HG02885 (cell line): ENCODE measurements at regions not wholly inside any gene's neighbourhood (a gene's known extent, or its start where the extent isn't known, plus 50 kb on each side); places are given as distances from the start of the nearest gene placed in this dataset.

ENCODE experiments used
- ATAC-seq: cut with Tn5 transposase; IDR thresholded peaks from one replicate; pipeline ENCODE4 v1.9.1; 2021; ENCODE audit warnings: mild to moderate bottlenecking; ENCODE audit not compliant: unreplicated experiment, poor library complexity

DNA sequence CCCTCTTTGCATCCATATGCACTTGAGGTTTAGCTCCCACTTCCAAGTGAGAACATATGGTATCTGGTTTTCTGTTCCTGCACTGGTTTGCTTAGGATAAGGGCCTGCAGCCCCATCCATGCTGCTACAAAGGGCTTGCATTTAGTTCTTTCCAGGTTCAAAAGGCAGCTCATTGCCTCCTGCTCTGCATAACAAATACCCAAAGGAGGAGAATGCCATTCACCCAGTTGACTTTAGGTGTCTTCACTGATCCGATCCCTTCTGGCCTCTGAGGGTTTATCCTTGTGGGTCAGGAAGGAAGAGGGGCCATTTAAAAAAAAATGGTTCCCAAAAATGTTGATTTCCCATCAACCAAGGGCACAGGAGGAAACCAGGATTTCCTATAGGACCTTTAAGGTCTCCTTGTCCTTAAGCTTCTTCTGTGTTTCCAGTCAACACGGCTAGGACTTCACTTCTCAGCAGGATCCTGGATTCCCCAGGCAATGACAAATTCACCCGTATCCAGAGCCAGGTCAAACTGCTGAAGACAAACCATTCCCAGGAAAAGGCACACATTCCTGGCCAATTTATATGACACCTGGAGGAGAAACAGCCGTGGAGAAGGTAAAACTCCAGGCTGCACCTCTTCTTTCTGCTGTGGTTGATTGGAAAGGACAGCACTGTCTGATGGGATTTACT lies 447.7 kb upstream of the CDH4 start:
- ATAC-seq = no peak

- ATAC-seq = no peak
Measured at GRCh38 chr20:60804918-60805630, 447.0 kb upstream of the CDH4 start.

DNA sequence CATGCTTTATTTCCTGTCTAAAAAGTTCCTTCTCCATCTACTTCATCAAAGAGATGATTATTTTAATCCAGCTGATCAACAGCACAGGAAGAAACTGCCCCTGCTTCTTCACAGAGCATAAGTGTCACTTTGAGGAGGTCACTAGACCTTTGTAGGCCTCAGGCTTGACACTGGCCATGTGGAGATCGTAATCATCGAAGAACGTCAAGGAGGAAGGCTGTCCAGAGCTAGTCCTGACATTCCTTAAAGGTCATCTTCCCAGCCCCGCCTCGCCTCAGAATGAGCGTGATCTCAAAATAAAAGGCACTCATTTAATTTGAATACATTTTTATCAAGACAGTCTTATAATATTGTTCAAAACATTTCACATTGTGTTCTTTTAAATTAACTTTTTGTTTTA lies 445.7 kb upstream of the CDH4 start:
- ATAC-seq = no peak

DNA sequence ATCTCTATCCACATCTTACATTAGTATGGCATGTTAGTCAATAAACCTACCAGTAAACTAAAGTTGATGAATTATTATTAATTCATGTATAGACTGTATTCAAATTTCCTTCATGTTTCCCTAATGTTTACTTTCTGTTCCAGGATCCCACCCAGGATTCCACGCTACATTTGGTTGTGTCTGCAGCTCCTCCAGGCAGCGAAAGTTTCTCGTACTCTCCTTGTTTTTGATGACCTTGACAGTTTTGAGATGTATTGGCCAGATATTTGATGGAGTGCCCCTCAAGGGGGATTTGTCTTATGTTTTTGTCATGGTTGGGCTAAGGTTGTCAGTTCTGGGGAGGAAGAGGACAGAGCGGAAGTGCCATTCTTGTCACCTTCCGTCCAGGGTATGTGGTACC lies 445.2 kb upstream of the CDH4 start:
- ATAC-seq = no peak

- no peak for ATAC-seq
Measured at GRCh38 chr20:60808003-60808672, 443.9 kb upstream of the CDH4 start.

DNA sequence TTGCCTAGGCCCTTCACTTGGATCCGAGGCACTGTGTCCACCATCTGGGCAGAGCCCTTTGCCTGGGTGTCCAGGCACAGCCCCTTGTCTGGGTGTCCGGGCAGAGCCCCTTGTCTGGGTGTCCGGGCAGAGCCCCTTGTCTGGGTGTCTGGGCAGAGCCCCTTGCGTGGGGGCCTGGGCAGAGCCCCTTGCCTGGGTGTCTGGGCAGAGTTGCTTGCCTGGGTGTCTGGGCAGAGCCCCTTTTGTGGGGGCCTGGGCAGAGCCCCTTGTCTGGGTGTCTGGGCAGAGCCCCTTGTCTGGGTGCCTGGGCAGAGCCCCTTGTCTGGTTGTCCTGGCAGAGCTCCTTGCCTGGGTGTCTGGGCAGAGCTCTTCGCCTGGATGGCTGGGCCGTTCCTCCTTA lies 443.4 kb upstream of the CDH4 start:
- no peak for ATAC-seq

DNA sequence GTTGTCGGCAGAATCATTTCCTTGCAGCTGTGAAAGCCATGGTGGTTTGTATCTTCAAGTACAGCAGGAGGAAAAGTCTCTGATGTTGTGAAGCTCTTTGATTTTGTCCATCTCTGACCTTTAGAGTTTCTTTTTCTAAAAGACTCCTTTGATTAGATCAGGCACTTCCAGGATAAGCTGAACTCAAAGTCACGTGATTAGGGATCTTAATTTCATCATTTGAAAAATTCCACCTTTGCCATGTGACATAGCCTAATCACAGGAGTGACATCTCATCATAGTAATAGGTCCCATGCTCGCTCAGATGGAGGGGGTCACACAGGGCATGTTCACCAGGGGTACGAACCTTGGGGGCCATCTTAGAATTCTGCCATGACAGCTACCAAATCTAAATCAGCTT lies 441.5 kb upstream of the CDH4 start:
- no peak for ATAC-seq

DNA sequence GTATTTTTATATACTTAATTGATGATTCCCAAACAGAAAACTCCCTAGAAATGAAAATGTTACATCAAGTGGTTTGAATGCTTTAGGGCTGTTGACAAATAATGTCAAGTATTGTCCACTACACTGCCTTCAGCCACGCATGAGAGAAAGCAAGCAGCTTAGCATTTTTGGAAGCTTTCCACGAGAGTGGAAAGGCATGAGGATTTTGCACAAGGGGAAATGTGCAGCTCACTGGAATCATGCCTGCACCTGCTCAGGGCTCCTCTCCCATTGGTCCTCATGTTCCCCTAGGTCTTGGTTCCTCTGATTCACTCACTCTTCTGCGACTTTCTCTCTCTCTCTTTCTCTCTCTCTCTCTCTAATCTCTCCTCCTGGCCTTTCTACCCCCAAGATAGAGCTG lies 439.5 kb upstream of the CDH4 start:
- no peak for ATAC-seq

DNA sequence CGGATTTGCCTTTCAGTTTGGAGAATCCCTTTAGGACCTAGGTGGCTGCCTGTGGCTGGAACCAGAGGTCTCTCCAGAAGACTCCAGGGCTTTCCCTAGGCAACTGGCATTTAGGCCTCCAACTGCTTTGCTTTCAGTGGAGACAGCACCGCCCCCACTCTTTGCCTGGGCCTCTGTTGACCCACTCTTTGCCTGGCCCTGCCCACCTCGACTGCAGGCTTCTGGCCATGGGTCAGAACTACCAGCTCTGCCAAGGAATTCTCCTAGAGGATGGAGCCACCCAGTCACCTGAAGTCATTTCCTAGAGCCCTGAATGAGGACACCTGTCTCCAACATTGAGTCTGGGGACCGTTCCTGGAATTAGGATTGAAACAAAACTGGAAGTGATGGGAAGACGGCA lies 439.0 kb upstream of the CDH4 start:
- no peak for ATAC-seq

- ATAC-seq = no peak
Measured at GRCh38 chr20:60815656-60816055, 436.4 kb upstream of the CDH4 start.

DNA sequence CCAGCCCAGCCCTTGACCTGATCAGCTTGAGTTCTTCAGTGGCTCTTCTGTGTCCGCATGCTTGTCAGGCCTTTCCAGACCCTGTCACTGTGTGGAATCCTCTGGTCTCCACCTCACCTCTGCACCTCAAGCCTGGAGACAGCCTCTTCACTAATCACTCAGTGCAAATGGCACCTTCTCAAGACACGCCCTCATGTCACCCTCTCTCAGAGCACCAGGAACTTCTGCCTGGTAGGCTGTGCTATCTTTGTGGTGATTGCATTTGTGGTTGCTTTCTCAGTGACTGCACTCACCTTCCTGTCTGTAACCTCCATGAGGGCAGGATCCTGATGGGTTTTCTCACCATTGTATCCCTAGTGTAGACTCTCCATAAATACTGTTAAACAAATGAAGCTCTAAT lies 435.2 kb upstream of the CDH4 start:
- no peak for ATAC-seq

GRCh38 chr20:60817891-60818290 lies 434.2 kb upstream of the CDH4 start:
- no peak for ATAC-seq

DNA sequence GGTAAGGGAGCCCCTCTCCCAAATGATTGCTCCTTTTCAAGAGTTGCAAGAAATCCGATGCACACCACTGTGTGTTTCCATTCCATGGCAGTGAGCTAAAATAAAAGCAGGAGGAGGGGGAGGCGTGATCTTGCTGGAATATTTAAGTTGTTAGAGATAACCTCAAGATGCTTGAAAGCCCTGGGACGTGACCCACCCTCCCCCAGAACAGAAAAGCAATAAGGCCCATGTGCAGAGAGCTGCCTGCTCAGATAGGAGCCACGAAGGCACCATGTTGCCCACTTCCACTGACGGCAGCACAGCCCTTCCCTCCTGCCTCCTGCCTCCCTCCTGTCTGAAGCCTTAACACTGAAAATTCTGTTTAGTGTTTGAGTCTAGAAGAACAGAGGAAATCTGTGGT lies 432.6 kb upstream of the CDH4 start:
- no peak for ATAC-seq

DNA sequence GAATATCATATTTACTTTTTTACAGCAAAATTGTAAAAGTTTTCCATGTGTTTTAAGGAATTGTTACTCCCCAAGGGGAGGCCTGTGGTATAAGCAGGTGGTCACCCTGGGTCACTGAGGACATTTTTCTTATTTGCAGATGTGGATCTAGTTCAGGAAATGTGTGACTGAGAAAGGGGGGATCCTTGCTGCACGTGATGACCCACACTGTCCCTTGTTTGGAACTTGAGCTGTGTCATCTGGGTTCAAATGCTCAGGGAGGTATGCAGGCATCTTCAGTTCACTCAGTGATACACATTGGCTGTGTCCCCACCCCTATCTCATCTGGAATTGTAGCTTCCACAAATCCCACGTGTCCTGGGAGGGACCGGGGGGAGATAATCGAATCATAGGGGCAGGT lies 431.9 kb upstream of the CDH4 start:
- no peak for ATAC-seq

DNA sequence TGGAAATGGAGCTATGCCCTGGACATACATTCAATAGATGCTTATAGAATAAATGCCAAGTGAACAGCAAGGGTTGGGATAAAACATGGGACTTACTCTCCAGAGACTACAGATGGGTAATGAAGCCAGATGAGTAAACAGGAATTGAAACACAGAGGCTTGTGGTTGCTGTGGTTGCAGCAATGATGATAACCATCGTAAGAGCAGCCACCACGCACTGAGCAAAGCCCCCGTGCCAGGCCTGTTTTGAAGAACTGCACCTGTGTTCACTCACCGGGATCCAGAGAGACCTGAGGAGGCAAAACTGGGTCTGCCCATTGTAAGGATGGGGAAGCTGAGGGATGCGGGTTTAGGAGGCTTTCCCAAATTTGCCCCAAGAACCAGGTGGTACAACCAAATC lies 431.1 kb upstream of the CDH4 start:
- no peak for ATAC-seq

GRCh38 chr20:60822699-60823607 lies 429.1 kb upstream of the CDH4 start:
- no peak for ATAC-seq

GRCh38 chr20:60835876-60836275 lies 416.2 kb upstream of the CDH4 start:
- no peak for ATAC-seq

DNA sequence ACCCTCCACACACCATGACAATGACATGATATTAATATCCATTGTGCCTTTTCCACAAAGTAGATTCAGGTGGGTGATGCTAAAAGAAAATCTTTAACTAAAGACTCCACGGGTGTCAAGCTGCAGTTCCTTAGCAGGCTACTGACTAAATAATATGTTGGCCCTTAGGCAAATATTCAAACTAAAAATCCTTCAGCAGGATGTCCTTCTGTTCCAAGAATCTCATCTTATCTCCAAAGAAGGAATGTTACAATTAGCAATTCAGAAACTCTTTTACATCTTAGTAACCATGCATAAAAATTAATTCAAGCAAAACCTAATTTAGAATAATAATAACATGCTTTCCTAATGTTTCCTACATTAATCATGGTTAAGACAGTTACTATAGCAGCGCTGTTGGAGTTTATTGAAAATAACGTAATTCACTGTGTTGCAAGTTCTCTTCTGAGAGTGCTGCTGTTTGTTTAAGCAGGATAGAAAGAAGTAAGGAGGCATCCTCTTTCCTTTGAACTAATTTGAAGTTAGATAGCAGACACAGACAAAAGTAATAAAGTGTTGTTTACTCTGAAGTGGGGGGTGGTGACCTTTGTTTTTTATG lies 414.8 kb upstream of the CDH4 start:
- ATAC-seq = no peak

DNA sequence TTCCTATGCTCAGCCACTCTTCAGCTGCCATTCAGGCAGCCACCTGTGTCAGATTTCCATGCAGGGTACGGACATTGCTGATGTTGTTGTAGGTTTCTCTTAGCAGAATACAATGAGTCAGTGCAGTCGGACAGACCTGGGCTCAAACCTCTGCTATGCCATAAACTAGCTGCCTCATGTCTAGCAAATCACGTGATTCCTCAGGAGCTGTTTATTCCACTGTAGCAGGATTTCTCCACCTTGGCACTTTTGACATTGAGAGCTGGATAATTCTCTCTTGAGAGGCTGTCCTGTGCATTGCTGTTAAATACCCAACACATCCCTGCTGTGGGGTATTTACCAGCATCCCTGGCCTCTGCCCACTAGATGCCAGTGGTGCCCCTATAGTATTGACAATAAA lies 413.8 kb upstream of the CDH4 start:
- ATAC-seq = no peak

DNA sequence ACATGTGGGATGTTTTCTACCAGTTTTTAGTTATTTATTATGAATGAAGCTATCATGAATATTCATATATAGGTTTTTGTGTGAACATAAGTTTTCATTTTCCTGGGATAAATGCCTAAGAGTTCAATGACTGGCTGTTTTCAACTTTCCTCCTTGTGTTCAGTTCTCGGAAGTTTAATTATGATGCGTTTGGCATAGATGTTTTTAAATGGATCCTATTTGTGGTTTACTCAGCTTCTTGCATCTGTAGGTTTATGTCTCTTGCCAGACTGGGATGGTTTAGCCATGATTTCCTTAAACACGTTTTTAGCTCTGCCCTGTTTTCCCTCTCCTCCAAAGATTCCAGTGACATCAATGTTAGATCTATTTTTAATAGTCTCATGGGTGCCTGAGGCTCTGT lies 411.1 kb upstream of the CDH4 start:
- no peak for ATAC-seq
